Activated CD8-positive, alpha-beta memory T cell treated with anti-CD3 and anti-CD28 coated beads, Interleukin-2, amount 10 ng/mL, durations not matched to agents 7 days and 5 days (primary cell): ENCODE measurements at regions not wholly inside any gene's neighbourhood (a gene's known extent, or its start where the extent isn't known, plus 50 kb on each side); places are given as distances from the start of the nearest gene placed in this dataset.

Experiments used
- ATAC-seq: fragments of 150-1000 bp; cut with Tn5 transposase; one replicate; pipeline ENCODE4 v1.10.0; 2021; ENCODE audit warnings: moderate library complexity
- CTCF ChIA-PET: fragments of 350-600 bp; sonication (Branson Sonifier 250); formaldehyde crosslinking; loops from one replicate; lab custom pipeline; 2021; ENCODE audit warnings: antibody characterized with exemption; lab: Charles Lee
- DNase-seq: peaks from one replicate; pipeline ENCODE4 v3.0.0-alpha.2; 2020
- H3K27ac Mint-ChIP-seq: one replicate; pipeline ENCODE4 v1.8.0; 2021; ENCODE audit warnings: mild to moderate bottlenecking, mixed read lengths
- H3K27me3 Mint-ChIP-seq: one replicate; pipeline ENCODE4 v1.8.0; 2021; ENCODE audit warnings: mixed read lengths
- H3K36me3 Mint-ChIP-seq: one replicate; pipeline ENCODE4 v1.8.0; 2021; ENCODE audit warnings: mild to moderate bottlenecking, mixed read lengths
- H3K4me1 Mint-ChIP-seq: one replicate; pipeline ENCODE4 v1.8.0; 2021; ENCODE audit warnings: mixed read lengths
- H3K4me3 Mint-ChIP-seq: one replicate; pipeline ENCODE4 v1.8.0; 2021; ENCODE audit warnings: mild to moderate bottlenecking, moderate library complexity, mixed read lengths
- H3K9me3 Mint-ChIP-seq: one replicate; pipeline ENCODE4 v1.8.0; 2022; ENCODE audit warnings: low read depth, mixed read lengths

- H3K9me3 Mint-ChIP-seq: peaks cover 16% of the 10 kb centered on the region
- no peaks in the 10 kb centered on the region for H3K4me1 Mint-ChIP-seq
- H3K27me3 Mint-ChIP-seq: no peaks in the 10 kb centered on the region
- no peak overlapping the region for H3K27ac Mint-ChIP-seq
- H3K36me3 Mint-ChIP-seq: peaks cover 3% of the 10 kb centered on the region
- DNase-seq (no peak), ATAC-seq (no peak)
- H3K4me3 Mint-ChIP-seq: no peak overlapping the region
- CTCF ChIA-PET: no interaction called here
Observed at GRCh38 chr22:47444746-47445065, 682.3 kb downstream of the TBC1D22A start.

- H3K4me3 Mint-ChIP-seq: no peak overlapping the region
- no peak overlapping the region for H3K27ac Mint-ChIP-seq
- no peaks in the 10 kb centered on the region for H3K27me3 Mint-ChIP-seq
- CTCF ChIA-PET: no interaction called here
- ATAC-seq: no peak
- no peak for DNase-seq
- H3K4me1 Mint-ChIP-seq: no peaks in the 10 kb centered on the region
- peaks cover 3% of the 10 kb centered on the region for H3K36me3 Mint-ChIP-seq
- H3K9me3 Mint-ChIP-seq: peaks cover 16% of the 10 kb centered on the region
Observed at GRCh38 chr22:47443836-47444745, 681.6 kb downstream of the TBC1D22A start.

- no peak overlapping the region for H3K4me3 Mint-ChIP-seq
- H3K4me1 Mint-ChIP-seq: no peaks in the 10 kb centered on the region
- ATAC-seq: no peak
- H3K9me3 Mint-ChIP-seq: peaks cover 16% of the 10 kb centered on the region
- peaks cover 3% of the 10 kb centered on the region for H3K36me3 Mint-ChIP-seq
- no peak overlapping the region for H3K27ac Mint-ChIP-seq
- CTCF ChIA-PET: no interaction called here
- no peaks in the 10 kb centered on the region for H3K27me3 Mint-ChIP-seq
- DNase-seq: no peak
Observed at GRCh38 chr22:47442821-47443220, 680.4 kb downstream of the TBC1D22A start.

- Mint-ChIP-seq H3K27ac (no peak overlapping the region), H3K27me3 (no peaks in the 10 kb centered on the region), H3K4me1 (no peaks in the 10 kb centered on the region), H3K36me3 (no peaks in the 10 kb centered on the region), H3K9me3 (peaks cover 14% of the 10 kb centered on the region), H3K4me3 (no peak overlapping the region)
- CTCF ChIA-PET: no interaction called here
- no peak for ATAC-seq
- no peak for DNase-seq
Observed at GRCh38 chr22:47439643-47440265, 677.3 kb downstream of the TBC1D22A start.

GRCh38 chr22:47437636-47438035 is 675.2 kb downstream of the TBC1D22A start:
- peaks cover 10% of the 10 kb centered on the region for H3K9me3 Mint-ChIP-seq
- no peak for ATAC-seq

GRCh38 chr22:47437110-47437509 is 674.7 kb downstream of the TBC1D22A start:
- H3K36me3 Mint-ChIP-seq: no peaks in the 10 kb centered on the region
- H3K4me3 Mint-ChIP-seq: no peak overlapping the region
- H3K27me3 Mint-ChIP-seq: no peaks in the 10 kb centered on the region
- DNase-seq (no peak), ATAC-seq (no peak)
- no peaks in the 10 kb centered on the region for H3K4me1 Mint-ChIP-seq
- peaks cover 6% of the 10 kb centered on the region for H3K9me3 Mint-ChIP-seq
- H3K27ac Mint-ChIP-seq: no peak overlapping the region
- CTCF ChIA-PET: no interaction called here

More at GRCh38 chr22:47437636-47438035, 675.2 kb downstream of the TBC1D22A start:
- no peaks in the 10 kb centered on the region for H3K4me1 Mint-ChIP-seq
- no peak overlapping the region for H3K27ac Mint-ChIP-seq
- no peak for DNase-seq
- CTCF ChIA-PET: no interaction called here
- no peak overlapping the region for H3K4me3 Mint-ChIP-seq
- no peaks in the 10 kb centered on the region for H3K27me3 Mint-ChIP-seq
- H3K36me3 Mint-ChIP-seq: no peaks in the 10 kb centered on the region

GRCh38 chr22:47435826-47436225 is 673.4 kb downstream of the TBC1D22A start:
- Mint-ChIP-seq H3K27me3 (no peaks in the 10 kb centered on the region), H3K4me3 (no peak overlapping the region), H3K9me3 (peaks cover 6% of the 10 kb centered on the region), H3K27ac (no peak overlapping the region), H3K4me1 (no peaks in the 10 kb centered on the region), H3K36me3 (no peaks in the 10 kb centered on the region)
- DNase-seq (no peak), ATAC-seq (no peak)
- CTCF ChIA-PET: no interaction called here

GRCh38 chr22:47435204-47435487 is 672.7 kb downstream of the TBC1D22A start:
- CTCF ChIA-PET: no interaction called here
- DNase-seq: no peak
- H3K4me1 Mint-ChIP-seq: no peaks in the 10 kb centered on the region
- H3K27me3 Mint-ChIP-seq: no peaks in the 10 kb centered on the region
- no peak overlapping the region for H3K27ac Mint-ChIP-seq
- H3K36me3 Mint-ChIP-seq: no peaks in the 10 kb centered on the region
- ATAC-seq: no peak
- no peak overlapping the region for H3K4me3 Mint-ChIP-seq
- H3K9me3 Mint-ChIP-seq: peaks cover 5% of the 10 kb centered on the region

GRCh38 chr22:47434336-47435203 is 672.1 kb downstream of the TBC1D22A start:
- ATAC-seq (no peak), DNase-seq (no peak)
- CTCF ChIA-PET: no interaction called here
- H3K36me3 Mint-ChIP-seq: no peaks in the 10 kb centered on the region
- H3K4me1 Mint-ChIP-seq: no peaks in the 10 kb centered on the region
- H3K4me3 Mint-ChIP-seq: no peak overlapping the region
- peaks cover 3% of the 10 kb centered on the region for H3K9me3 Mint-ChIP-seq
- no peak overlapping the region for H3K27ac Mint-ChIP-seq
- no peaks in the 10 kb centered on the region for H3K27me3 Mint-ChIP-seq

GRCh38 chr22:47433627-47434026 is 671.2 kb downstream of the TBC1D22A start:
- H3K36me3 Mint-ChIP-seq: no peaks in the 10 kb centered on the region
- no peak for ATAC-seq

GRCh38 chr22:47432683-47433082 is 670.2 kb downstream of the TBC1D22A start:
- DNase-seq: no peak
- Mint-ChIP-seq H3K36me3 (no peaks in the 10 kb centered on the region), H3K4me1 (no peaks in the 10 kb centered on the region), H3K9me3 (peaks cover 3% of the 10 kb centered on the region), H3K27ac (no peak overlapping the region), H3K4me3 (no peak overlapping the region), H3K27me3 (no peaks in the 10 kb centered on the region)
- ATAC-seq: no peak
- CTCF ChIA-PET: no interaction called here

More at GRCh38 chr22:47433627-47434026, 671.2 kb downstream of the TBC1D22A start:
- H3K4me3 Mint-ChIP-seq: no peak overlapping the region
- no peaks in the 10 kb centered on the region for H3K27me3 Mint-ChIP-seq
- no peaks in the 10 kb centered on the region for H3K4me1 Mint-ChIP-seq
- CTCF ChIA-PET: no interaction called here
- H3K27ac Mint-ChIP-seq: no peak overlapping the region
- DNase-seq: no peak
- H3K9me3 Mint-ChIP-seq: peaks cover 3% of the 10 kb centered on the region

- CTCF ChIA-PET: no interaction called here
- ATAC-seq (no peak), DNase-seq (no peak)
- Mint-ChIP-seq H3K9me3 (no peaks in the 10 kb centered on the region), H3K27me3 (peaks cover 4% of the 10 kb centered on the region), H3K36me3 (no peaks in the 10 kb centered on the region), H3K4me3 (no peak overlapping the region), H3K4me1 (no peaks in the 10 kb centered on the region), H3K27ac (no peak overlapping the region)
Observed at GRCh38 chr22:47423861-47424820, 661.7 kb downstream of the TBC1D22A start.

GRCh38 chr22:47423266-47423665 is 660.8 kb downstream of the TBC1D22A start:
- Mint-ChIP-seq H3K27ac (no peak overlapping the region), H3K9me3 (no peaks in the 10 kb centered on the region), H3K4me3 (no peak overlapping the region), H3K4me1 (no peaks in the 10 kb centered on the region), H3K36me3 (no peaks in the 10 kb centered on the region), H3K27me3 (peaks cover 4% of the 10 kb centered on the region)
- ATAC-seq: no peak
- no peak for DNase-seq
- CTCF ChIA-PET: no interaction called here
